ENCODE measurements at regions not wholly inside any gene's neighbourhood (a gene's known extent, or its start where the extent isn't known, plus 50 kb on each side); places are given as distances from the start of the nearest gene placed in this dataset.

DNA sequence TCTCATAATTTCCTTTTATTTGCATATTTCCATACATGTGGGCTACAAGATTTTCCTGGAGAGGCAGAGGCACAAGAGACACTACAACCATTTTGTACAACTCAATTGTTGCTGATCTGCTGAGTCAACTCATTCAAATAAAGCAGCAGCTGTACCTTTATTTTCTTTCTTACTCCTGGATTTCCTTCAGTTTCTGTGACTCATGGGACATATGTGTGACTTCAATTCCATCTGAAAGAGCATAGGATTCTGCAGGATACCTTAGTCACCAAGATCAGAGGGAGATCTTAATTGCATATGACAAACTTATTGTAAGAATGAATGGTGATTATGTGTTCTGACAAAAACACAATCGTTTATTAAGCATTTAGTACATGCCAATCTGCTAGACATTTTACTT, 2219.4 kb downstream of the NCAM2 start:
- ATAC-seq (no peak), DNase-seq (no peak)
- intact Hi-C loops (cut with DNase I), result no loop called here
- no peaks in the 10 kb centered on the region for H3K36me3 ChIP-seq (ENCODE audit: insufficient read depth in 1 of 2, low read depth in 1 of 2)
- H3K27ac ChIP-seq, result no peak overlapping the region
- no peaks in the 10 kb centered on the region for H3K9me3 ChIP-seq
- TF ChIP-seq, protein P1, sequence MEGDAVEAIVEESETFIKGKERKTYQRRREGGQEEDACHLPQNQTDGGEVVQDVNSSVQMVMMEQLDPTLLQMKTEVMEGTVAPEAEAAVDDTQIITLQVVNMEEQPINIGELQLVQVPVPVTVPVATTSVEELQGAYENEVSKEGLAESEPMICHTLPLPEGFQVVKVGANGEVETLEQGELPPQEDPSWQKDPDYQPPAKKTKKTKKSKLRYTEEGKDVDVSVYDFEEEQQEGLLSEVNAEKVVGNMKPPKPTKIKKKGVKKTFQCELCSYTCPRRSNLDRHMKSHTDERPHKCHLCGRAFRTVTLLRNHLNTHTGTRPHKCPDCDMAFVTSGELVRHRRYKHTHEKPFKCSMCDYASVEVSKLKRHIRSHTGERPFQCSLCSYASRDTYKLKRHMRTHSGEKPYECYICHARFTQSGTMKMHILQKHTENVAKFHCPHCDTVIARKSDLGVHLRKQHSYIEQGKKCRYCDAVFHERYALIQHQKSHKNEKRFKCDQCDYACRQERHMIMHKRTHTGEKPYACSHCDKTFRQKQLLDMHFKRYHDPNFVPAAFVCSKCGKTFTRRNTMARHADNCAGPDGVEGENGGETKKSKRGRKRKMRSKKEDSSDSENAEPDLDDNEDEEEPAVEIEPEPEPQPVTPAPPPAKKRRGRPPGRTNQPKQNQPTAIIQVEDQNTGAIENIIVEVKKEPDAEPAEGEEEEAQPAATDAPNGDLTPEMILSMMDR (IDR thresholded peaks at IDR 0.05), result no peak
- no peaks in the 10 kb centered on the region for H3K4me1 ChIP-seq
- 70 to 78% (median 73%) methylated on average over 1 of the region's 1 CpG for WGBS, 3 donors
- H3K4me3 ChIP-seq, result no peak overlapping the region
- H3K27me3 ChIP-seq (ENCODE audit: insufficient read depth in 3 of 3, low read length in 2 of 3), result no peaks in the 10 kb centered on the region

- Histone ChIP-seq H3K36me3 (ENCODE audit: insufficient read depth in 1 of 2, low read depth in 1 of 2) (no peaks in the 10 kb centered on the region), H3K4me1 (no peaks in the 10 kb centered on the region), H3K27ac (no peak overlapping the region), H3K27me3 (ENCODE audit: insufficient read depth in 3 of 3, low read length in 2 of 3) (no peaks in the 10 kb centered on the region), H3K9me3 (no peaks in the 10 kb centered on the region), H3K4me3 (no peak overlapping the region)
- WGBS, 3 donors, result 41 to 76% (median 60%) methylated on average over 1 of the region's 1 CpG
- DNase-seq (no peak), ATAC-seq (no peak)
- TF ChIP-seq, protein P1 (IDR thresholded peaks at IDR 0.05), result no peak
- intact Hi-C loops (cut with DNase I), result no loop called here
Measured at GRCh38 chr21:23215261-23215660, 2217.1 kb downstream of the NCAM2 start.

All from psoas muscle (tissue), 7 donors.